ENCODE measurements at regions not wholly inside any gene's neighbourhood (a gene's known extent, or its start where the extent isn't known, plus 50 kb on each side); places are given as distances from the start of the nearest gene placed in this dataset.

GRCh38 chr1:115423776-115424175 lies 85.7 kb upstream of the NGF start:
- TF ChIP-seq CTCF (IDR thresholded peaks at IDR 0.05) (no peak), EZH2phosphoT487 (IDR thresholded peaks at IDR 0.05; ENCODE audit: borderline replicate concordance, low read depth) (no peak), EP300 (IDR thresholded peaks at IDR 0.05; ENCODE audit: borderline replicate concordance in 1 of 2, low read depth in 1 of 2, low read length in 1 of 2) (no peak), IRF3 (IDR thresholded peaks at IDR 0.05; ENCODE audit: low read depth, low read length) (no peak)
